ENCODE measurements at regions not wholly inside any gene's neighbourhood (a gene's known extent, or its start where the extent isn't known, plus 50 kb on each side); places are given as distances from the start of the nearest gene placed in this dataset.

DNA sequence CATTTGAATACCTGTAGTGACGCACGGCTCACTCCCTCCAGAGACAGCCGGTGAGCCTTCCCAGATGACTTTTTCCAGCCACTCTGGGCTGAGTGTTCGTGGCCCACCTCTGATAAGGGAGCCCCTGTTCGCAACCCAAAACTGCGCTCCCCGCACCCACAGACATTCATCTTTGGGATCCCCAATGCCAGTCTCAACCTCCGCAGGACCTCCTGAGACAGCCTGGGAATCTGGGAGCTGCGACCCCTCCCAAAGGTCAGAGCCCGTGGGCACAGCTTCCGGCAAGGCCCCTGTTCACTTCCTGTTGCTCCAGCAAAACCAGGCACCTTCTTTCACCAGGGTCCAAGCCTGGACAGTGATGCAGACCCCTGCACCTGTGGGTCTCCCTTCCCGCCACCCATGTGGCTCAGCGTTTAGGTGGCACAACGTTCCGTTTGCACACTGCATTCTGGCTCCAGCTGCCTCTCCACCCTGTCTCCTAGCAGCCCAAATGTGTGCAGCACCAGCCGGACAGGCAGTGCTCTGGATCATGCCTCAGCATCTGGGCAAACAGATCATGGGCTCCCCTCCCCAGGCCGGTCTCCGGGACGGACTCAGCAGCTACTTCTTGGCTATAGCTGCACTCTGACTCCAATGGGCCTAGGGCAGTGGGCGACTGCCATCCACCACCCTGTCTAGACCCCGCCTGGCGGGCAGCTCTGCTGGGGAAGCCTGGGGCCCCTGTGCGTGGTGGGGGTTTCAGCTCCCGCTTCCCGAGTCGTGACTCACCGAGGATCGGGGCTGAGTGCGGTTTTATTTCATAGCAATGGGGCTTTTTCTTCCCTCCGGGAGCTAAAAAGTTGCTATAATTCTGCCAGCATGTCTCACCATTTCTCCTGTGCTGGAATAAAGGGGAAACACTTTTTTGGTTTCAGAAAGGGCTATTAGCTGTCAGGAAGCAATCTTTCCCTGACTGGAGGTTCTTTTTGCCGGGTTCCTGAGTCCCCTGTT, 156.0 kb downstream of the OLFM1 start:
- Mint-ChIP-seq H3K4me3 (no peak overlapping the region), H3K9me3 (no peaks in the 10 kb centered on the region), H3K4me1 (ENCODE audit: low read depth) (no peaks in the 10 kb centered on the region), H3K36me3 (ENCODE audit: low read depth) (no peaks in the 10 kb centered on the region), H3K27me3 (peaks cover 8% of the 10 kb centered on the region), H3K27ac (no peak overlapping the region)
- intact Hi-C loops (cut with micrococcal nuclease): no loop called here

DNA sequence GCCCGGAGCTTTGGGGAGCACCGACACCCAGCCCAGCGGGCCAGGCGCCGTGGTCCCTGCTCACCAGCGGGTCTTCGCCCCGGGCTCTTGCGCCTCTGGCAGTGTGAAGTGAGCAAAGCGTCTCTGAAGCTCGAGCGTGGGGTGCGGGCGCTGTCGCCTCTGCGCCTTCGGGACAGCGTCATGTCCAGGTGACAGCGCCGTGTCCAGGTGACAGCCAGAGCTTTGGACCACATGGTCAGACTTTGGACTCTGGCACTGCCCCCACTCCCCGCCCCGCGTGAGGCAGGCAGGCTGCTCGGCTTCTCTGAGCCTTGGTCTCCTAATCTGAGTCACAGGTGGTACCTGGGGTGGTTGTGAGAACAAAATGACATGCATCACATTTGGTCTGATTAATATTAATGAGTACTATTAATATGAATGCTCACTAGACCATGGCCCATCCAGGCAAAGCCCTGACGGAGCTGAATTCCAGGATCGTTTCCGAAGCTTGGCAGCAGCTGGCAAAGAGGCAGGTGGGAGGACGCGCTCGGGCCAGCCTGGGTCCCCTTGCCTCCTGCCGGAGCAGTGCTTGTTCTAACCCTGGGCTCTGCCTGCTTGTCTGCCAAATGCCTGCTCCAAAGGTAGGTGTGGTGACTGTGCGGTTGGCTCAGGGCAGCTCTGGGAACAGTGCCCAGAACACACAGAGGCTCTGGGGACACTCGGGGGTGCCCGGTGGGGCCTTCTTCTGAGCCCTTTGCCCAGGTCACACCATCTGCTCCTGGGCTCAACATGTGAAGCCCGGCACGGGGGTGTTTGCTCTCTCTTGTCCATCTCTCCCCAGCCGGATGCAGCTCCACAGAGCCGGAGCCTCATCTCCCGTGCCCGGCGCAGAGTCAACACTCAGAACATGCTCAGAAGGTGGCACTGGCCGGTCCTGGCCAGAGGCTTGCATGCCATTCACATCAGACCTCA, 157.1 kb downstream of the OLFM1 start:
- H3K27me3 Mint-ChIP-seq: peaks cover 8% of the 10 kb centered on the region
- H3K4me3 Mint-ChIP-seq: no peak overlapping the region
- no peaks in the 10 kb centered on the region for H3K9me3 Mint-ChIP-seq
- no peaks in the 10 kb centered on the region for H3K4me1 Mint-ChIP-seq (ENCODE audit: low read depth)
- H3K27ac Mint-ChIP-seq: no peak overlapping the region
- intact Hi-C loops (cut with micrococcal nuclease): no loop called here
- H3K36me3 Mint-ChIP-seq (ENCODE audit: low read depth): no peaks in the 10 kb centered on the region

DNA sequence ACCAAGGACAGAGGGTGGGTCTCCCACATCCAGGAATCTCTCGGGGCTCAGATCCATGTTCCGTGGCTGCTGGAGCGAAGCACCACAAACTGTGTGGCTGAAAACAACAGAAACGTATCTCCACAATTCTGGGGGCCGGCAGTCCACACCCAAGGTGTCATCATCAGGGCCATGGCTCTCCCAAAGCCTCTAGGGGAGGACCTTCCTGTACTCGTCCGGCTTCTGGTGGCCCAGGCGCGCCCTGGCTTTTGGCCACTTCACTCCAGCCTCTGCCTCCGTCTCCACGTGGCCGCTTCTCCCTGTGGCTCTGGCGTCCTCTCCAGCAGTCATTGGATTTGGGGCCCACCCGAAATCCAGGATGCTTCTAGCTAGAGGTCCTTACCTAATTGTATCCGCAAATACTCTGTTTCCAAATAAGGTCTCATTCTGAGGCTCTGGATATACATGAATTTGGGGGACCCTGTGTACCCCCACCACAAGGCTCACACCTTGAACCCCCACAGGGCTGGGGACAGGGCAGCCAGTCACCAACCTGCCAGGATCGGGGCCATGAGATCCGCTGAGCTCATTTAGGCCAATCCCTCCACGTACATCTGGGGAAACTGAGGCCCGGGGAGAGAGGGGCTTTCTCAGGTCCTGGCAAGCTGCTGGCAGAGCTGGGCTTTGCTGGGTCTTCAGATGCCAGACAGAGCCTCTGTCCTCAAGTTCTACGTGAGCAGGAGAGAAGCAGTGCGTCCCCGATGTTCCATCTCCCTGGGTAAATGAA, 158.2 kb downstream of the OLFM1 start:
- H3K9me3 Mint-ChIP-seq: no peaks in the 10 kb centered on the region
- H3K4me1 Mint-ChIP-seq (ENCODE audit: low read depth): no peaks in the 10 kb centered on the region
- H3K27ac Mint-ChIP-seq: no peak overlapping the region
- no peak overlapping the region for H3K4me3 Mint-ChIP-seq
- H3K36me3 Mint-ChIP-seq (ENCODE audit: low read depth): no peaks in the 10 kb centered on the region
- peaks cover 8% of the 10 kb centered on the region for H3K27me3 Mint-ChIP-seq
- intact Hi-C loops (cut with micrococcal nuclease): no loop called here

GRCh38 chr9:135246248-135247205, 159.1 kb downstream of the OLFM1 start:
- intact Hi-C loops (cut with micrococcal nuclease): no loop called here
- no peaks in the 10 kb centered on the region for H3K9me3 Mint-ChIP-seq
- no peak overlapping the region for H3K4me3 Mint-ChIP-seq
- H3K36me3 Mint-ChIP-seq (ENCODE audit: low read depth): no peaks in the 10 kb centered on the region
- peaks cover 8% of the 10 kb centered on the region for H3K27me3 Mint-ChIP-seq
- H3K4me1 Mint-ChIP-seq (ENCODE audit: low read depth): no peaks in the 10 kb centered on the region
- no peak overlapping the region for H3K27ac Mint-ChIP-seq

DNA sequence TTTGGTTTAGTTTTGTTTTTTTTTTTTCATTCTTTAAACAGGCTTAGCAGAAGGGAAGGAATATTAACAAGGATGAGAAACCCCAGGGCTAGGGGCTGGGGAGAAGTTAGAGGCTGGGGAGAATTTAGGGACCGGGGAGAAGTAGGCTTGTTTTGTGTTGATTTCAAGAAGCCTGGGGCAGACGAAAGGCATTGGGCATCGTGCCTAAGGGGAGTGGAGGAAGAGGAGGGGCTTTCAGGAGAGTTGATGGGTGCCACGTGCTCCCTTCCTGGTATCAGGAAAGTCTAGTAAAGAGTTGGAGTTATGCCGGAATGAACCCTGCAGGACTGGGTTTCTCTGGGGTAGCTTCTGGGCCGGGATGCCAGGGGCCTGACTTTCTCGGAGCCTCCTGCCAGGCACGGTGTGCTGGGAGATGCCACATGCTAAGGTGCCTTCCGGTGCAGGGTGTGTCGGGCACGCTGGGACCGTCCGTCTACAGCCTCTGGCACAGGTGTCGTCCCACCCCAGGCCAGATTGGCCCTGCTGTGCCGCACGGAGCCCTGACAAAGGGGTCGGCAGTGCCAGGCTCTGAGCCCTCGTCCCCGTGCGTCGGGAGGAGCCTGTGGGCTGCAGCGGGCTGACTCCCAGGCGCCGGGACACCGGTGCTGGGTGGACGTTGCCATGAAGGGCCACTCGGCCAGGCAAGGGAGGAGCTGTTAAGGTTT, 159.9 kb downstream of the OLFM1 start:
- Mint-ChIP-seq H3K27me3 (peaks cover 8% of the 10 kb centered on the region), H3K4me1 (ENCODE audit: low read depth) (no peaks in the 10 kb centered on the region), H3K4me3 (no peak overlapping the region), H3K9me3 (no peaks in the 10 kb centered on the region), H3K27ac (no peak overlapping the region), H3K36me3 (ENCODE audit: low read depth) (no peaks in the 10 kb centered on the region)
- intact Hi-C loops (cut with micrococcal nuclease): no loop called here

DNA sequence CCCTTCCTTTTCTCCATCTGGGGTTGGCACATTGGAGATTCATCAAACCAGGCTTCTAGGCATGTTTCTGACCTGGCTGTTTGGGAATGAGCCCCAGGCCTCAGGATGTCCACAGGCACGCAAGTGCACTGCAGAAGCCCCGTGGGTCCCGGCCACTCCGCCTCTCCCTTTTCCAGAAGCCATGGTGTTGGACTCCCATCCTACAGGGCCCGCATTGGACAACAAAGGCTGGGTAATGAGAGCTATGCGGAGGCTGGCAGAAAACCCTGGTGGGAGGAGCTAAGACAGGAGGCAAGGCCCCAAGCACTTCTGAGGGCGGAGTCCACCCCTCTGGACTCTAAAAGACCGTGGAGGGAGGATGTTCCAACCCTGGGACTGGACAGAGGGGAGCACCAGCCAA, 160.6 kb downstream of the OLFM1 start:
- H3K27me3 Mint-ChIP-seq: peaks cover 12% of the 10 kb centered on the region
- intact Hi-C loops (cut with micrococcal nuclease): no loop called here
- no peak overlapping the region for H3K4me3 Mint-ChIP-seq
- H3K9me3 Mint-ChIP-seq: no peaks in the 10 kb centered on the region
- H3K36me3 Mint-ChIP-seq (ENCODE audit: low read depth): no peaks in the 10 kb centered on the region
- no peaks in the 10 kb centered on the region for H3K4me1 Mint-ChIP-seq (ENCODE audit: low read depth)
- H3K27ac Mint-ChIP-seq: no peak overlapping the region

GRCh38 chr9:135248721-135249120, 161.3 kb downstream of the OLFM1 start:
- Mint-ChIP-seq H3K27me3 (peaks cover 12% of the 10 kb centered on the region), H3K4me1 (ENCODE audit: low read depth) (no peaks in the 10 kb centered on the region), H3K4me3 (no peak overlapping the region), H3K9me3 (no peaks in the 10 kb centered on the region), H3K27ac (no peak overlapping the region), H3K36me3 (ENCODE audit: low read depth) (no peaks in the 10 kb centered on the region)
- intact Hi-C loops (cut with micrococcal nuclease): no loop called here

- intact Hi-C loops (cut with micrococcal nuclease): no loop called here
- no peak overlapping the region for H3K27ac Mint-ChIP-seq
- peaks cover 11% of the 10 kb centered on the region for H3K27me3 Mint-ChIP-seq
- no peaks in the 10 kb centered on the region for H3K4me1 Mint-ChIP-seq (ENCODE audit: low read depth)
- H3K36me3 Mint-ChIP-seq (ENCODE audit: low read depth): no peaks in the 10 kb centered on the region
- no peak overlapping the region for H3K4me3 Mint-ChIP-seq
- no peaks in the 10 kb centered on the region for H3K9me3 Mint-ChIP-seq
Observed at GRCh38 chr9:135249191-135249590, 161.7 kb downstream of the OLFM1 start.

GRCh38 chr9:135249711-135250110, 162.2 kb downstream of the OLFM1 start:
- H3K27ac Mint-ChIP-seq: no peak overlapping the region
- intact Hi-C loops (cut with micrococcal nuclease): no loop called here
- H3K27me3 Mint-ChIP-seq: peaks cover 9% of the 10 kb centered on the region
- no peaks in the 10 kb centered on the region for H3K4me1 Mint-ChIP-seq (ENCODE audit: low read depth)
- H3K9me3 Mint-ChIP-seq: no peaks in the 10 kb centered on the region
- no peaks in the 10 kb centered on the region for H3K36me3 Mint-ChIP-seq (ENCODE audit: low read depth)
- no peak overlapping the region for H3K4me3 Mint-ChIP-seq

- Mint-ChIP-seq H3K4me1 (ENCODE audit: low read depth) (no peaks in the 10 kb centered on the region), H3K9me3 (no peaks in the 10 kb centered on the region), H3K4me3 (no peak overlapping the region), H3K36me3 (ENCODE audit: low read depth) (no peaks in the 10 kb centered on the region), H3K27ac (no peak overlapping the region), H3K27me3 (peaks cover 13% of the 10 kb centered on the region)
- intact Hi-C loops (cut with micrococcal nuclease): no loop called here
Observed at GRCh38 chr9:135251331-135251761, 163.9 kb downstream of the OLFM1 start.

- Mint-ChIP-seq H3K4me3 (no peak overlapping the region), H3K27ac (no peak overlapping the region)
Observed at GRCh38 chr9:135251996-135252760, 164.7 kb downstream of the OLFM1 start.

GRCh38 chr9:135252980-135253304, 165.5 kb downstream of the OLFM1 start:
- H3K27me3 Mint-ChIP-seq: peaks cover 13% of the 10 kb centered on the region
- intact Hi-C loops (cut with micrococcal nuclease): no loop called here
- no peak overlapping the region for H3K27ac Mint-ChIP-seq
- H3K9me3 Mint-ChIP-seq: no peaks in the 10 kb centered on the region
- no peaks in the 10 kb centered on the region for H3K4me1 Mint-ChIP-seq (ENCODE audit: low read depth)
- no peaks in the 10 kb centered on the region for H3K36me3 Mint-ChIP-seq (ENCODE audit: low read depth)
- H3K4me3 Mint-ChIP-seq: no peak overlapping the region

More at GRCh38 chr9:135251996-135252760, 164.7 kb downstream of the OLFM1 start:
- Mint-ChIP-seq H3K36me3 (ENCODE audit: low read depth) (no peaks in the 10 kb centered on the region), H3K27me3 (peaks cover 13% of the 10 kb centered on the region), H3K9me3 (no peaks in the 10 kb centered on the region), H3K4me1 (ENCODE audit: low read depth) (no peaks in the 10 kb centered on the region)
- intact Hi-C loops (cut with micrococcal nuclease): no loop called here
